Fibroblast of villous mesenchyme (primary cell): ENCODE measurements at regions not wholly inside any gene's neighbourhood (a gene's known extent, or its start where the extent isn't known, plus 50 kb on each side); places are given as distances from the start of the nearest gene placed in this dataset.
A peak's percentile ranks its signal among the peaks of the same experiment; 100 is the strongest.
"Not testable (repeated sequence)": the region's sequence is repeated elsewhere in the genome, so short reads cannot be mapped to it uniquely, and the experiment has no call there.

Experiments
- DNase-seq: peaks from one replicate; pipeline ENCODE4 v3.0.0-alpha.2; 2010; ENCODE audit warnings: low read depth
- H3K4me3 ChIP-seq: 2 replicates; pipeline ENCODE4 v1.5.1; 2011; ENCODE audit warnings: low read depth, mild to moderate bottlenecking, low read length
- TF ChIP-seq, protein P1 (sequence below): IDR thresholded peaks from 2 replicates; pipeline ENCODE4 v1.5.1; 2012; ENCODE audit warnings: low read depth, mild to moderate bottlenecking, low read length; ENCODE audit not compliant: insufficient read depth

- TF ChIP-seq, protein P1, sequence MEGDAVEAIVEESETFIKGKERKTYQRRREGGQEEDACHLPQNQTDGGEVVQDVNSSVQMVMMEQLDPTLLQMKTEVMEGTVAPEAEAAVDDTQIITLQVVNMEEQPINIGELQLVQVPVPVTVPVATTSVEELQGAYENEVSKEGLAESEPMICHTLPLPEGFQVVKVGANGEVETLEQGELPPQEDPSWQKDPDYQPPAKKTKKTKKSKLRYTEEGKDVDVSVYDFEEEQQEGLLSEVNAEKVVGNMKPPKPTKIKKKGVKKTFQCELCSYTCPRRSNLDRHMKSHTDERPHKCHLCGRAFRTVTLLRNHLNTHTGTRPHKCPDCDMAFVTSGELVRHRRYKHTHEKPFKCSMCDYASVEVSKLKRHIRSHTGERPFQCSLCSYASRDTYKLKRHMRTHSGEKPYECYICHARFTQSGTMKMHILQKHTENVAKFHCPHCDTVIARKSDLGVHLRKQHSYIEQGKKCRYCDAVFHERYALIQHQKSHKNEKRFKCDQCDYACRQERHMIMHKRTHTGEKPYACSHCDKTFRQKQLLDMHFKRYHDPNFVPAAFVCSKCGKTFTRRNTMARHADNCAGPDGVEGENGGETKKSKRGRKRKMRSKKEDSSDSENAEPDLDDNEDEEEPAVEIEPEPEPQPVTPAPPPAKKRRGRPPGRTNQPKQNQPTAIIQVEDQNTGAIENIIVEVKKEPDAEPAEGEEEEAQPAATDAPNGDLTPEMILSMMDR, result no peak
- no peak overlapping the region for H3K4me3 ChIP-seq
- peak; percentile 77 for DNase-seq
Observed at GRCh38 chr14:30193845-30194501, 266.3 kb upstream of the PRKD1 start.

DNA sequence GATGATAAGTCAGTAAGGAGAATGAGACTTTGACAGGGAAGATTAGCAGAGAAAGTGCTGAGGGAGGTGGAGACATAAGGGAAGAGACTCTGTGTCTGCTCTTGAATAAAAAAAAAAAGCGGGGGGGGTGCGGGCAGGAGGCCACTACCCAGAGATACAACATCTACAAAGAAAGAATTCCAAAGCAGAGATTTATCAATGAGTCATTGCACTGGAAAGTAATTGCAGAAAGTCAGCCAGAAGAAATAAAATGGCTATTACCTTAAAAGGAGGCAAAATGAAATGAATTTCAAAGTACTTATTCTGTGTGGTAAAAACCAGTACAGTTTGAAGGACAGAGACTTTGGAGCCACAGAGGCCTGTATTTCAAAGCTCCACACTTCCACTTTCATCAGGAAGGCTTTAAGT is 267.1 kb upstream of the PRKD1 start:
- peak; percentile 80 for DNase-seq
- TF ChIP-seq, protein P1, result no peak
- no peak overlapping the region for H3K4me3 ChIP-seq

DNA sequence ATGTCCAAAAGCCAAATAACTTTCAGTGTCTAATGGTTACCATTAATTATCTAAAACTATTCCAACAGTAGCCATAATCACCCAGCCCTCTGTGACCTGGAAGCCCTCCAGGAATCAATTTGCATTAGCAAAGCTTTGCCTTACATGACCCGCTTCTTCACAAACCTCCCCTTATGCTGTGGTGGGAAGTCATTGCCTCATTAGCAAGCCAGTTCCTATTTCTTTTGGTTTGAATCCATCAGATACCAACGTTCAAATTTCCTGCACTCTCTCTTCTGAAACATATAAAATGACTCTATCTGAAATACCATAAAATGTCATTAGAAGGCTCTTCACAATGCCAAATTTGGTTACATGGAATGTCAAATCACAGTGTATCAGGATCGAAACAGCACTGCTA is 268.3 kb upstream of the PRKD1 start:
- DNase-seq, result no peak
- TF ChIP-seq, protein P1, result no peak
- no peak overlapping the region for H3K4me3 ChIP-seq

DNA sequence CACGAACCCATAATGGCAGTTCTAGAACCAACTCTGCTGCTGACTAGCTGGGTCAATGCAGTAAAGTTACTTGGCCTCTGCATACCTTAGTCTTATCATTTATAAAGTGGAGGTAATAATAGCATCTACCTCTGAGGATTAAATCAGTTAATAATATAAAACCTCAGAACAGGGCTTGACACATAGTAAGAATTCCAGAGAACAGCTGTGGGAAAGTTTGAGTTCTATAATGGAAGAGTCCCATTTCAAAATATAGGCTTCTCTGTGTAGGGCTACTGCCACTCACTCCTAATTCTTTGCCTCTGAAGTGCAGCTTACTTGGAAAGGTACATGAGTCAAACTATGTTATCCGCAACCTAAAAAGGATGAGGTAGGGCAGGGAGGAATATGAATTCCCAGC is 269.2 kb upstream of the PRKD1 start:
- no peak for DNase-seq
- TF ChIP-seq, protein P1, result no peak
- H3K4me3 ChIP-seq, result no peak overlapping the region

DNA sequence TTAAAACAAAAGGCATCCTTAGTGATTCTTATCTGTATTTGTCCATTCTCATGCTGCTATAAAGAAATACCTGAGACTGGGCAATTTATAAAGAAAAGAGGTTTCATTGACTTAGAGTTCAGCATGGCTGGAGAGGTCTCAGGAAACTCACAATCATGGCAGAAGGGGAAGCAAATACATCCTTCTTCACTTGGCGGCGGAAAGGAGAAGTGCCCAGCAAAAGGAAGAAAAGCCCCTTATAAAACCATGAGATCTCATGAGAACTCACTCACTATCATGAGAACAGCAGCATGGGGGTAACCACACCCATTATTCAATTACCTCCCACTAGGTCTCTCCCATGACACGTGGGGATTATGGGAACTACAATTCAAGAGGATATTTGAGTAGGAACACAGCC is 271.1 kb upstream of the PRKD1 start:
- H3K4me3 ChIP-seq, DNase-seq: not testable (repeated sequence)

DNA sequence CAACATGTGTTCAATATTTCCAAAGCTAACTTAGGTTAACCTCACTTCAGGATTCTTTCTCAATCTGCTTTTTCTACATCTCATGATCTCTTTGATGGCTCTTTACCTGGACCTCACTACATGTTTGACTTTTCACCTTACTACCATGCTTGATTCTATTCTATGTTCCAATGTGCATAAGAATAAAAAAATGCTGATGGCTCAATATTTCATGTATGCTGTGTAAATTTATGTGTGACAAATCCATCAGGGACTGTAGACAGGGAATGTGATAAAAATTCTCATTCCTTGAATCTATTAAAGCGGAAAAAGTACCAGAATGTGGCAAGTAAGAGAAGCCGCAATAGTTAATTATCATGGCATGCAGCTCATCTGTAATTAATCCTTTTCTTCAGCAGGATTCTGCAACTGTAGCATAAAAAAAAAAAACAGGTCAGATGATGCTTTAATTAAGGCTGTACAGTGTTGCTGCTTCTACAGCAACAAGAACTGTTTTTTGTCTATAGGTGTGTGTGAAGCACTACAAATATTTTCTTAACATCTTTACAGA is 276.9 kb upstream of the PRKD1 start:
- H3K4me3 ChIP-seq, result no peak overlapping the region
- TF ChIP-seq, protein P1, result no peak
- DNase-seq, result no peak

DNA sequence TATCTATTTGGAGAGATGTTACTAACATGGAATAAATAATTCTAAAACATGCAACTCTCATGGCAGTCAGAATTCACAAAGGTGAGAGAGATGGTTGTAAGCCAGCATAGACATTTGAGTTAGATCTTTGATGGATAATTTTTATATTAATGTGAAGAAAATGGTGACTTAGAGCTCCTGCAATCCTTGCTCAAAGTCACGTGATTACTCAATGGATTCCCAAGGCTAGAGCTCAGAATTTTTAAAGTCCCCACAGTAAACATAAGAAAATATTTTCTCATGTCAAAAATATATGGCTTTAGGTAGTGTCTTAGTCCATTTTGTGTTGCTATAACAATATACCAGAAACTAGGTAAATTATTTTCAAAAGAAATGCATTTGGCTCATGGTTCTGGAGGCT is 281.5 kb upstream of the PRKD1 start:
- no peak overlapping the region for H3K4me3 ChIP-seq
- no peak for DNase-seq
- TF ChIP-seq, protein P1, result no peak
